Trophoblast cell (in vitro differentiated cells and primary cell): ENCODE measurements at regions not wholly inside any gene's neighbourhood (a gene's known extent, or its start where the extent isn't known, plus 50 kb on each side); places are given as distances from the start of the nearest gene placed in this dataset.

Source experiments
- DNase-seq, 2 donors: peaks; one replicate each; pipeline ENCODE4 v3.0.0-alpha.2; 2016
- H2AFZ ChIP-seq: 2 replicates; pipeline ENCODE4 v1.6.1; 2013; ENCODE audit warnings: low read length, moderate library complexity, mild to moderate bottlenecking; ENCODE audit not compliant: insufficient read depth, poor library complexity
- H2AK5ac ChIP-seq: 2 replicates; pipeline ENCODE4 v1.6.1; 2013; ENCODE audit warnings: mild to moderate bottlenecking, low read length
- H2BK120ac ChIP-seq: 2 replicates; pipeline ENCODE4 v1.6.1; 2013; ENCODE audit warnings: low read length, mild to moderate bottlenecking, moderate library complexity; ENCODE audit not compliant: insufficient read depth, poor library complexity
- H2BK12ac ChIP-seq: 2 replicates; pipeline ENCODE4 v1.6.1; 2013; ENCODE audit warnings: mild to moderate bottlenecking, low read length, moderate library complexity
- H2BK5ac ChIP-seq: 2 replicates; pipeline ENCODE4 v1.6.1; 2013; ENCODE audit warnings: low read length, low read depth, moderate library complexity, mild to moderate bottlenecking; ENCODE audit not compliant: poor library complexity
- H3K14ac ChIP-seq: 2 replicates; pipeline ENCODE4 v1.6.1; 2013; ENCODE audit warnings: mild to moderate bottlenecking, low read length
- H3K18ac ChIP-seq: 2 replicates; pipeline ENCODE4 v1.6.1; 2013; ENCODE audit warnings: mild to moderate bottlenecking, low read length
- H3K23ac ChIP-seq: 2 replicates; pipeline ENCODE4 v1.6.1; 2013; ENCODE audit warnings: low read length
- H3K27ac ChIP-seq: 2 replicates; pipeline ENCODE4 v1.5.1; 2013; ENCODE audit warnings: low read depth, mild to moderate bottlenecking, inconsistent platforms, low read length, moderate library complexity
- H3K27me3 ChIP-seq: 2 replicates; pipeline ENCODE4 v1.6.1; 2013; ENCODE audit warnings: inconsistent platforms, mild to moderate bottlenecking, low read length, moderate library complexity; ENCODE audit not compliant: insufficient read depth
- H3K36me3 ChIP-seq, 2 experiments: 1 replicate in 1 of 2; 2 replicates in 1 of 2; pipeline ENCODE4 v1.6.1; 2013; ENCODE audit warnings: low read length in 2 of 2, mild to moderate bottlenecking in 2 of 2, moderate library complexity in 1 of 2; ENCODE audit not compliant: insufficient read depth in 2 of 2, control insufficient read depth in 1 of 2
- H3K4ac ChIP-seq: 2 replicates; pipeline ENCODE4 v1.6.1; 2013; ENCODE audit warnings: low read depth, mild to moderate bottlenecking, low read length, moderate library complexity
- H3K4me1 ChIP-seq, 2 experiments: 1 replicate in 1 of 2; 2 replicates in 1 of 2; pipeline ENCODE4 v1.6.1; 2013; ENCODE audit warnings: low read length in 2 of 2, mild to moderate bottlenecking in 2 of 2, moderate library complexity in 1 of 2; ENCODE audit not compliant: insufficient read depth in 2 of 2, control insufficient read depth in 1 of 2
- H3K4me2 ChIP-seq: 2 replicates; pipeline ENCODE4 v1.6.1; 2013; ENCODE audit warnings: inconsistent platforms, mild to moderate bottlenecking, low read length, moderate library complexity
- H3K4me3 ChIP-seq: 2 replicates; pipeline ENCODE4 v1.5.1; 2013; ENCODE audit warnings: mild to moderate bottlenecking, low read depth, low read length, inconsistent platforms
- H3K79me1 ChIP-seq: one replicate; pipeline ENCODE4 v1.6.1; 2013; ENCODE audit warnings: low read length
- H3K79me2 ChIP-seq: 2 replicates; pipeline ENCODE4 v1.6.1; 2013; ENCODE audit warnings: low read length, mild to moderate bottlenecking; ENCODE audit not compliant: control insufficient read depth, insufficient read depth, poor library complexity
- H3K9ac ChIP-seq: 2 replicates; pipeline ENCODE4 v1.6.1; 2013; ENCODE audit warnings: mild to moderate bottlenecking, low read length
- H3K9me3 ChIP-seq: 2 replicates; pipeline ENCODE4 v1.6.1; 2013; ENCODE audit warnings: low read depth, mild to moderate bottlenecking, control low read depth, inconsistent platforms, low read length; ENCODE audit not compliant: insufficient read depth
- H4K12ac ChIP-seq: 2 replicates; pipeline ENCODE4 v1.6.1; 2013; ENCODE audit warnings: low read depth, mild to moderate bottlenecking, low read length, moderate library complexity
- H4K8ac ChIP-seq: 2 replicates; pipeline ENCODE4 v1.6.1; 2013; ENCODE audit warnings: low read depth, mild to moderate bottlenecking, low read length, moderate library complexity
- H4K91ac ChIP-seq: one replicate; pipeline ENCODE4 v1.6.1; 2013; ENCODE audit warnings: low read depth, mild to moderate bottlenecking, low read length, moderate library complexity
- WGBS: extraction: QIAGEN DNeasy Blood & Tissue Kit; methylation state at CpG from one replicate; pipeline ENCODE4 v1.1.7; 2013; ENCODE audit warnings: missing lambda C conversion rate; ENCODE audit not compliant: insufficient read length, insufficient coverage; ENCODE audit errors: extremely low coverage; 5-methylcytosine and 5-hydroxymethylcytosine counted together

- no peak overlapping the region for H2BK120ac ChIP-seq
- no peak overlapping the region for H2BK12ac ChIP-seq
- no peak for DNase-seq
- no peak overlapping the region for H3K4me3 ChIP-seq
- no peak overlapping the region for H3K23ac ChIP-seq
- no peak overlapping the region for H3K9ac ChIP-seq
- no peak overlapping the region for H3K14ac ChIP-seq
- H3K4me1 ChIP-seq, result no peaks in the 10 kb centered on the region
- no peaks in the 10 kb centered on the region for H3K79me1 ChIP-seq
- H3K18ac ChIP-seq, result no peak overlapping the region
- no peak overlapping the region for H3K4me2 ChIP-seq
- H3K27ac ChIP-seq, result no peak overlapping the region
- H4K8ac ChIP-seq, result no peak overlapping the region
- H3K27me3 ChIP-seq, result no peaks in the 10 kb centered on the region
- no CpG with 5 or more reads among the region's 1 CpG for WGBS
- H4K91ac ChIP-seq, result no peak overlapping the region
- H2AK5ac ChIP-seq, result no peak overlapping the region
- no peak overlapping the region for H2AFZ ChIP-seq
- no peak overlapping the region for H4K12ac ChIP-seq
- H3K4ac ChIP-seq, result no peak overlapping the region
- H3K9me3 ChIP-seq, result no peaks in the 10 kb centered on the region
- no peaks in the 10 kb centered on the region for H3K36me3 ChIP-seq
- H2BK5ac ChIP-seq, result no peak overlapping the region
- H3K79me2 ChIP-seq, result no peaks in the 10 kb centered on the region
Measured at GRCh38 chr4:29243054-29243453, 1477.1 kb upstream of the PCDH7 start.

GRCh38 chr4:29243851-29244250 is 1476.3 kb upstream of the PCDH7 start:
- Histone ChIP-seq H3K4me2 (no peak overlapping the region), H2AK5ac (no peak overlapping the region), H3K4me1 (no peaks in the 10 kb centered on the region), H4K8ac (no peak overlapping the region), H2AFZ (no peak overlapping the region), H4K91ac (no peak overlapping the region), H3K4me3 (no peak overlapping the region), H3K79me2 (no peaks in the 10 kb centered on the region), H3K4ac (no peak overlapping the region), H4K12ac (no peak overlapping the region), H2BK12ac (no peak overlapping the region), H3K79me1 (no peaks in the 10 kb centered on the region), H3K23ac (no peak overlapping the region), H3K9ac (no peak overlapping the region), H3K9me3 (no peaks in the 10 kb centered on the region), H3K27ac (no peak overlapping the region), H3K36me3 (no peaks in the 10 kb centered on the region), H3K27me3 (no peaks in the 10 kb centered on the region), H2BK120ac (no peak overlapping the region), H3K18ac (no peak overlapping the region), H3K14ac (no peak overlapping the region), H2BK5ac (no peak overlapping the region)
- no peak for DNase-seq
- no CpG with 5 or more reads among the region's 1 CpG for WGBS

GRCh38 chr4:29259556-29259955 is 1460.6 kb upstream of the PCDH7 start:
- Histone ChIP-seq H3K9me3 (no peaks in the 10 kb centered on the region), H4K91ac (no peak overlapping the region), H2BK5ac (no peak overlapping the region), H4K12ac (no peak overlapping the region), H2AFZ (no peak overlapping the region), H2BK120ac (no peak overlapping the region), H4K8ac (no peak overlapping the region), H3K4ac (no peak overlapping the region), H3K36me3 (no peaks in the 10 kb centered on the region), H3K23ac (no peak overlapping the region), H3K79me1 (no peaks in the 10 kb centered on the region), H3K18ac (no peak overlapping the region), H3K4me1 (no peaks in the 10 kb centered on the region), H3K14ac (no peak overlapping the region), H3K9ac (no peak overlapping the region), H3K4me3 (no peak overlapping the region), H3K4me2 (no peak overlapping the region), H3K27me3 (no peaks in the 10 kb centered on the region), H2BK12ac (no peak overlapping the region), H3K79me2 (no peaks in the 10 kb centered on the region), H2AK5ac (no peak overlapping the region), H3K27ac (no peak overlapping the region)
- no peak for DNase-seq
- WGBS, result no CpG with 5 or more reads among the region's 2 CpGs

GRCh38 chr4:29262986-29263385 is 1457.2 kb upstream of the PCDH7 start:
- H3K23ac ChIP-seq, result no peak overlapping the region
- no peak overlapping the region for H2AK5ac ChIP-seq
- no peak overlapping the region for H4K8ac ChIP-seq
- H4K91ac ChIP-seq, result no peak overlapping the region
- no peak for DNase-seq
- no peak overlapping the region for H3K4me3 ChIP-seq
- no peak overlapping the region for H2BK5ac ChIP-seq
- no peak overlapping the region for H3K14ac ChIP-seq
- no peaks in the 10 kb centered on the region for H3K79me2 ChIP-seq
- no peaks in the 10 kb centered on the region for H3K36me3 ChIP-seq
- no peak overlapping the region for H2AFZ ChIP-seq
- H2BK12ac ChIP-seq, result no peak overlapping the region
- H3K79me1 ChIP-seq, result no peaks in the 10 kb centered on the region
- no peaks in the 10 kb centered on the region for H3K4me1 ChIP-seq
- no peaks in the 10 kb centered on the region for H3K9me3 ChIP-seq
- no peak overlapping the region for H3K9ac ChIP-seq
- H3K27me3 ChIP-seq, result no peaks in the 10 kb centered on the region
- H3K18ac ChIP-seq, result no peak overlapping the region
- no CpG with 5 or more reads among the region's 2 CpGs for WGBS
- no peak overlapping the region for H3K4me2 ChIP-seq
- no peak overlapping the region for H3K27ac ChIP-seq
- no peak overlapping the region for H2BK120ac ChIP-seq
- no peak overlapping the region for H4K12ac ChIP-seq
- no peak overlapping the region for H3K4ac ChIP-seq
